NT2/D1 (cell line): ENCODE measurements at regions not wholly inside any gene's neighbourhood (a gene's known extent, or its start where the extent isn't known, plus 50 kb on each side); places are given as distances from the start of the nearest gene placed in this dataset.

Experiments used
- DNase-seq: peaks from one replicate; pipeline ENCODE4 v3.0.0-alpha.2; 2011; ENCODE audit warnings: low read depth, low spot score
- H3K27me3 ChIP-seq: 2 replicates; pipeline ENCODE4 v1.6.0; 2011; ENCODE audit warnings: mild to moderate bottlenecking; ENCODE audit not compliant: insufficient read length, insufficient read depth
- H3K36me3 ChIP-seq: 2 replicates; pipeline ENCODE4 v1.6.1; 2011; ENCODE audit warnings: mild to moderate bottlenecking, low read length, mixed read lengths; ENCODE audit not compliant: insufficient read depth, insufficient read length
- H3K4me1 ChIP-seq: 2 replicates; pipeline ENCODE4 v1.5.1; 2011; ENCODE audit not compliant: insufficient read depth, insufficient read length
- H3K4me3 ChIP-seq: 2 replicates; pipeline ENCODE4 v1.5.1; 2011; ENCODE audit warnings: low read depth; ENCODE audit not compliant: insufficient read length
- H3K9ac ChIP-seq: 2 replicates; pipeline ENCODE4 v1.6.0; 2011; ENCODE audit warnings: low read depth; ENCODE audit not compliant: insufficient read length
- H3K9me3 ChIP-seq: 2 replicates; pipeline ENCODE4 v1.5.1; 2011; ENCODE audit warnings: mild to moderate bottlenecking, low read length; ENCODE audit not compliant: insufficient read depth
- SUZ12 ChIP-seq: IDR thresholded peaks from 2 replicates; pipeline ENCODE4 v1.6.1; 2011; ENCODE audit not compliant: insufficient read length, insufficient read depth; ENCODE audit errors: extremely low read depth
- YY1 ChIP-seq: IDR thresholded peaks from 2 replicates; pipeline ENCODE4 v1.6.1; 2011; ENCODE audit not compliant: insufficient read length, insufficient read depth
- ZNF274 ChIP-seq: IDR thresholded peaks from 2 replicates; pipeline ENCODE4 v1.6.1; 2011; ENCODE audit warnings: mild to moderate bottlenecking, low read depth, low read length

DNA sequence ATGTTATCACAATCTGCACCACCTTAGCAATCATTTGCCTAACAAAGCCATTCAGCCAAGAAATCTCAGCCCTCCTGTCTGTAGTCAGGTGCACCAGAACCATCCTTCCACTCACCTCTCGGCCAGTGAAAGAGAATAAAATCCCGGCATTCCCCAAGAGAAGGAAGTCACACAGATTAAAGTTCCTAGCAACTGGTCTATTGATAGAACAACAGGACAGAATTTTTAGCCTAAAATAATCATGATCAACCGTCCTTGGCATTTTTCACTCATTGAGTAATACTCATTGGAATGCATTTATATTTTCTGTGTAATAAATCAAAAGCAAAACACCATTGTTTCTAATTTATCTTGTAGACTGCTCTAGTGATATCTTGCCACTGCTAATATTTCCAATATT lies 85.7 kb upstream of the CDH4 start:
- H3K4me1 ChIP-seq, result no peaks in the 10 kb centered on the region
- DNase-seq, result no peak
- no peaks in the 10 kb centered on the region for H3K36me3 ChIP-seq
- TF ChIP-seq SUZ12 (no peak), YY1 (no peak), ZNF274 (no peak)
- 0 out of 2 replicates have a peak, but pooled peaks cover 9% of the 10 kb centered on the region for H3K9me3 ChIP-seq
- H3K9ac ChIP-seq, result no peak overlapping the region
- H3K4me3 ChIP-seq, result no peak overlapping the region
- H3K27me3 ChIP-seq, result peaks cover 95% of the 10 kb centered on the region

DNA sequence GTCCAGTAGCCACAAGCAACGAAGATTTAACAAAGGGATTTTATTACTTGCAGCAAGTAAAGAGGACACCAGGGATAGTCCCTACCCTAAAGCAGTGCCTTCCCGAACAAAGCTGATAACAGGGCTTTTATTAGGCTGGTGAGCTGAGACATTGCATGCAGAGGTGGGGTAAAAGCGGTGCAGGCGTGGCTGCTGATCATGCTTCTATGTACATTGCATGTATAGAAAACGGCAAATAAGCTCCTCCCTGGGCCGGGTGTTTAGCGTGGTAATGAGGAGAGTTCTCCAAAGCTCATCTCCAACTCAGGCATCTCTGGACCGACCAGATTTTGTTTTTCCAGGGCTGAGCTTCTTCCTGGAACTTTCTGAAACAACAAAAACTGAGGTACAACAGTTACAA lies 83.5 kb upstream of the CDH4 start:
- Histone ChIP-seq H3K27me3 (peaks cover 95% of the 10 kb centered on the region), H3K4me1 (no peaks in the 10 kb centered on the region), H3K36me3 (no peaks in the 10 kb centered on the region), H3K4me3 (no peak overlapping the region), H3K9ac (no peak overlapping the region), H3K9me3 (peaks cover 16% of the 10 kb centered on the region; the same call in 1 of the 2 replicates)
- TF ChIP-seq YY1 (no peak), ZNF274 (no peak), SUZ12 (no peak)
- DNase-seq, result no peak

DNA sequence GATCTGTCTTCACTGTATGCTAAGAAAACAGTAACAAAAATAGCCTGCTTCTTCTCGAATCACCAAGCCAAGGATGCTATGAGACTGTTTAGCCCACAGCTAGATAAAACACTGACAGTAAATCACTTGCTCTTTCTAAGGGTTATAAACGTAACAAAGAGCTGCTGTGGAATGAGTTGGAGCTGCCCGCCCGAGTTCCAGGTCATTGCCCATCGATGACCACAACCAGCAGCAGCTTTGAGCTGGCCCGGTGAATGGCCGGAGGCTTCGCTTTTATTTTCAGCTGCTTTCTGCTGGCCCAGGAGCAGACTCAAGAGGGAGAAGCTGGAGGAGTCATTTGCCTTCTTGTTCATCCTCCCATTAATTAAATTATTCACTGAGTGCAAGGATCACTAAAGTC lies 82.2 kb upstream of the CDH4 start:
- H3K4me3 ChIP-seq, result no peak overlapping the region

DNA sequence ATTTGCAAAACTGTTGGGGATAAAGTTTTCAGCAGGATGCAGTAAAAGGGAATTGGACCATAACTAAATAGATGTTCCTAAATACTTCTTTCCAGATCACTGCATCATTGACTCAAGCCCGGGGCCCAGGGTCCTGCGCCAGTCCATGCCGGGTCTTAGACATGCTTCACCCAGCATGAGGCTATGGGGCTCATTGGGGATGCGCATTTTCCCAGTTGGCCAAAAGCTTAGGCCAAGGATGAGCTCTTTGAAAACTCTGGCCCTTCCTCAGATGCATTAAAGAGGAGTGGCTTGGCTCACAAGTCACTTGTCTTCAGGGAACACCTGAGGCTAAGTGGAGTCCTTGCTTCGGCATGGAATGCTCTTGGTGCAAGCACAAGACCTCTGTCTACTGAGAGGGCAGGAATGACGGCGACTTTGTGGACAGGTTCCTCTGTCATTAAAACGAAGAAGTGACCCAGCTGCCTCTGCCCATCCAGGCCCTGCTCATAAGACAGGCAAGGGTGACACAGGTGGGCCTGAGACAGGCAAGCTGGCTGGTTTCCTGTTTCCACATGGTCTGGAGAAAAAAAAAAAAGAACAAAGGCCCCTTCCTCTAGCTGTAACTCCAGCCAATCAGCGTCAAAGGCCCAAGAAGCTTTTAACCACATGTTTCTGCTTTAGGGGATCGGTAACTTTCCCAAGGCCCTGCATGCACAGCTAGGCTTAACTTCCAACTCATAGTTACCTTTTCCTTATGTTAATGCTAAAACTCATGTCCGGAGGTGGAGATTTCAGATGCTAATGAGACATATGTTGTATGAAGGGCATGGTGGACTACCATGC lies 81.4 kb upstream of the CDH4 start:
- H3K27me3 ChIP-seq, result peaks cover 95% of the 10 kb centered on the region
- H3K9me3 ChIP-seq, result peaks cover 18% of the 10 kb centered on the region; the same call in 1 of the 2 replicates
- DNase-seq, result peak; percentile 74
- no peak overlapping the region for H3K4me3 ChIP-seq
- no peak for TF ChIP-seq SUZ12
- no peak for TF ChIP-seq ZNF274
- no peak for TF ChIP-seq YY1
- H3K9ac ChIP-seq, result no peak overlapping the region
- no peaks in the 10 kb centered on the region for H3K36me3 ChIP-seq
- no peaks in the 10 kb centered on the region for H3K4me1 ChIP-seq

More for the DNA sequence above, 82.2 kb upstream of the CDH4 start:
- Histone ChIP-seq H3K27me3 (peaks cover 95% of the 10 kb centered on the region), H3K36me3 (no peaks in the 10 kb centered on the region), H3K4me1 (no peaks in the 10 kb centered on the region), H3K9me3 (peaks cover 18% of the 10 kb centered on the region; the same call in 1 of the 2 replicates), H3K9ac (no peak overlapping the region)
- no peak for TF ChIP-seq SUZ12
- TF ChIP-seq ZNF274, result no peak
- no peak for TF ChIP-seq YY1
- no peak for DNase-seq

DNA sequence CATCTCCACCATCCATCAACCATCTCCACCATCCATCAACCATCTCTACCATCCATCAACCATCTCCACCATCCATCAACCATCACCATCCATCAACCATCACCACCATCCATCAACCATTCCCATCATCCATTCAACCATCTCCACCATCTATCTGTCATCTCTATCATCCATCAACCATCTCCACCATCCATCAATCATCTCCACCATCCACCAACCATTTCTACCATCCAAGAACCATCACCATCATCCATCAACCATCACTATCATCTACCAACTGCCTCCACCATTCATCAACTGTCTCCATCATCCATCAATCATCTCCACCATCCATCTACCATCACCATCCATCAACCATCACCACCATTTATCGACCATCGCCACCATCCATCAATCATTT lies 78.8 kb upstream of the CDH4 start:
- H3K9me3 ChIP-seq, result peaks cover 11% of the 10 kb centered on the region; the same call in 1 of the 2 replicates
- no peak for TF ChIP-seq ZNF274
- no peak for TF ChIP-seq SUZ12

DNA sequence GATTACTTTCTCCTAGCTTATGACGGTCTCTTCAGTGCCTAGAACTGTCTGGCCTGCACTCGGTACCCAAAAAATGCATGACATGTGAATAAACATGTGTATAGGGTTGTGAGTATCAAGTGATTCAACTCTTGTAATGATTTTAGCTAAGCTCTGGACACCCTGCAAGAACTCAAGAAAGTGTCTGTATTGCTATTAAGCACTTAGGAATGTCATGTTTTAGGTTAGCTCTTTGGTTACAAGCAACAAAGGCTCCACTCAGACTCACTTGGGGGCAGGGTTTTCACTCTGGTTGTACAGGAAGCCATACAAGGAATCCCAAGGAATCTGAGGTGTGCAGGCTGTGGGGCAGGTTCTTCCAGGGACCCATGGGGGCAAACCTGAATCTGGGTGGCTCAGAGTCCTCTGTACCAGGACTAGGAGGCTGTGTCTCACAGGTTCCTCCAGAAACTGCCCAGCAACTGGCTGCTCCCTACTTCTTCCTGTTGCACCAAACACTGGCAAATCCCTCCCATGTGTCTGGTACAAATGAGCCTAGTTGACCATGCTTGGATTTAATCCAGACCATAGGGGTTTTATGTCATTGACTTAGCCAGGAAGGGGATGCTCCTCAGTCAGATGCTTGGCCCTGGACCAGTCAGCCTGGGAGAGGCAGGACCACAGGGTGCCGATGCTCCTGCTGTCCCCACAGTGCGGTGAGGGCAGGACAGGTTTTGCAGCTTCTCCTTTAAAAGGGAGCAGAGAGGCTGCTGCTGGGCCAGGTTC lies 77.9 kb upstream of the CDH4 start:
- no peak for DNase-seq
- H3K9ac ChIP-seq, result no peak overlapping the region

More for the DNA sequence above, 78.8 kb upstream of the CDH4 start:
- DNase-seq, result no peak
- H3K4me1 ChIP-seq, result no peaks in the 10 kb centered on the region
- H3K27me3 ChIP-seq, result peaks cover 97% of the 10 kb centered on the region
- no peaks in the 10 kb centered on the region for H3K36me3 ChIP-seq
- no peak overlapping the region for H3K9ac ChIP-seq
- no peak overlapping the region for H3K4me3 ChIP-seq

DNA sequence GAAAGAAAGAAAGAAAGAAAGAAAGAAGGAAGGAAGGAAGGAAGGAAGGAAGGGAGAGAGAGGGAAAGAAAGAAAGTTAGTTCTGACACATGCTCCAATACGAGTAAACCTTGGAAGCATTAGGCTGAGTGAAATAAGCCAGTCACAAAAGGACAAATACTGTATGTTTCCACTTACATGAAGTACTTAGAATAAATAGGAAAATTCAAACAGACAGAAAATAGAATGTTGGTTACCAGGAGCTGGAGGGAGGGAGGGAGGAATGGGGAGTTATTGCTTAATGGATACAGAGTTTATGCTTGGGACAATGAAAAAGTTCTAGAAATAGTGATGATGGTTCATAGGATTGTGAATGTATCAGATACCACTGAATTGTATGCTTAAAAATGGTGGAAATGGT lies 75.2 kb upstream of the CDH4 start:
- DNase-seq, result no peak
- no peak for TF ChIP-seq YY1
- no peak for TF ChIP-seq SUZ12
- TF ChIP-seq ZNF274, result no peak
- H3K4me3 ChIP-seq, result no peak overlapping the region
- peaks cover 95% of the 10 kb centered on the region for H3K27me3 ChIP-seq
- peaks cover 9% of the 10 kb centered on the region; the same call in 1 of the 2 replicates for H3K9me3 ChIP-seq
- no peaks in the 10 kb centered on the region for H3K4me1 ChIP-seq
- H3K9ac ChIP-seq, result no peak overlapping the region
- H3K36me3 ChIP-seq, result no peaks in the 10 kb centered on the region

More for the DNA sequence above, 77.9 kb upstream of the CDH4 start:
- no peak for TF ChIP-seq YY1
- TF ChIP-seq ZNF274, result no peak
- no peak for TF ChIP-seq SUZ12
- peaks cover 97% of the 10 kb centered on the region for H3K27me3 ChIP-seq
- no peaks in the 10 kb centered on the region for H3K4me1 ChIP-seq
- no peak overlapping the region for H3K4me3 ChIP-seq
- H3K36me3 ChIP-seq, result no peaks in the 10 kb centered on the region
- peaks cover 9% of the 10 kb centered on the region; the same call in 1 of the 2 replicates for H3K9me3 ChIP-seq
